CD4-positive, alpha-beta T cell treated with Interleukin-15 for 1 hour (primary cell): ENCODE measurements at regions not wholly inside any gene's neighbourhood (a gene's known extent, or its start where the extent isn't known, plus 50 kb on each side); places are given as distances from the start of the nearest gene placed in this dataset.

Experiments
- DNase-seq: peaks from one replicate; pipeline ENCODE4 v3.0.0-alpha.2; 2020

DNA sequence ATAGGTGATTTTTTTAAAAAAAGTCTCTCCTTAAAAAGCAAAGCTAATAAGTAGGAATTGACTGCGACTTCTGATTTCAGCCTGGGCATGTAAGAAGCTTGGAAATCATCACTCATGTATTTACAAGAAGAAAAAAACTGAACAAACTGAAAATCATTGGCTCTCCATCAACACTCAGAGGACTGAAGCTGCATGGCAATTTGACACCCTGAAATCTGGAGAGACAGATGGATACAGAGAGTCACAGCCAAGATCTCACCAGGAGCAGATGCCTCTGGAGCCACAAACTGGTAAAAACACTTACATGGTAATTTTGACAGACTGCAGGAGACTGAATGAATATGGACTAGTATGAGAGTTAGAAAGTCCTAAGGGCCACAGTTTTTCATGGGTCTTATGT, 191.2 kb upstream of the TCF21 start:
- no peak for DNase-seq

DNA sequence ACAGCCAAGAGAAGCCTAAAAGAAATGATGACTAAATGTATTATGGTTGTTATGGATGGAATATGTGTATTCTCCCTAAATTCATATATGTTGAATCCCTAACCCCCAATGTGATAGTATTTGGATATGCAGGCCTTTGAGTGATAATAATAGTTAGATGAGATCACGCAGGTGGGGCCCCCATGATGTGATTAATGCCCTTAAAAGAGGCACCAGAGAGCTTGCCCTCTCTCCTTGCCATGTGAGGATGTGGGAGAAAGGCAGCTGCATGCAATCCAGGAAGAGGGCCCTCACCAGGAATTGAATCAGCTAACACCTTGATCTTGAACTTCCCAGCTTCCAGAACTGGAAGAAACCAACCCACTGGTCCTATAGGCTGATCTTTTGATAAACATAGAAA, 190.6 kb upstream of the TCF21 start:
- no peak for DNase-seq

DNA sequence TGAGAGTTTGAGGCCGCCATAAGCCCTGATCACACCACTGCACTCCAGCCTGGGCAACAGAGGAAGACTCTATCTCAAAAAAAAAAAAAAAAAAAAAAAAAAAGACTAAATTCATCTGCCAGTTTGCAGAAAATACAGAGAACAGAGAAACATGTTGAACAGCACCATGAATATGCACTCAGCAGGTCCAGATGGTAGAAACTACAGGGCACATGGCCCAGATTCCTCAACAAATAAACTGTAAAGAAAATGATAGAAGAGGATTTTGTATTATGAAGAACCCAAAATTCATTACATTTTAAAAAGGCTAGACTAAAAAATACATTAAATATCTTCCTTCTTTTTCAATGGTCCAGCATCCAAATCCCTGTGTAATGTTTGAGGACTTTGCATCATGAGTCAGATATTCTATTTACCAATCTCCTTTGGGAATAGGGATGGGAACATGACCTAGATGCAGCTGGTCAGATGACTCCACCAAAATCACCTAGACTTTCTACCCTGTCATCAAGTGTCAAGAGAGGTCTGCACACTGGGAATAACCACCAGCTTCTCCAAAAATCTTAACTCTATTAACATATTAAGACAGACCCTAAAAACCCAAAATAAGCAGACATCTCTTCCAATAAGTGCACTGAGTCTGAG, 189.1 kb upstream of the TCF21 start:
- DNase-seq: no peak

DNA sequence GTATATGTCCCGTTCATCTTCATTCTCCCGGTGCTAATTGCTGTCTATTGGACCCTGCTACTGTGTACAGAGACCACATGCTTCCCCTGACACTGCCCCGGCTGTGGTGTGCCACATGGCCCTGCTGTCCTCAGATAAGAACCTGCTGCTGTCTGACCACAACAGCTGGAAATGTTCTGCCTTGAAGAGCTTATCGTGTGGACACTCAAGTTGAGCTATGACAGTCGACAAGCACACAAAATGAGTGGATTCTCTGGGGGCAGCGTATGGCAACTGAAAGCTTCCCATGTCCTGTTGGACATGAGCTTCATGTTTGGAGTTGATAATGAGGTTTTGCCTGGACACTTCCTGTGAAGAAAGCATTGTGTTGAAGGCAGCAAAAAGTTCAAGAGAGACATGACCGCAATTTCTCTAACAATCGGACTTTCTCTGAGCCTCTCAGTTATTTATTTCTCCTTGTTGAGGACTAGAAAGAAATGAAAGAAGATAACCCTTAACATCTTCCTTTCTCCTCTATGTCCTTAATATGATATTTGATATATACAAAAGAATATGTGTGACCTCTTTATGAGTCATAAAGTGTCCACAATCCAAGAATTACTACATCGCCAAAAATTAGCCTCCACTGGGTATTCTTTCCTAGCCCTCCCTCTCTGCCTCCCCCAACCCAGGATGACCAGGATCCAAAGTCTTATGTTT, 187.1 kb upstream of the TCF21 start:
- no peak for DNase-seq

DNA sequence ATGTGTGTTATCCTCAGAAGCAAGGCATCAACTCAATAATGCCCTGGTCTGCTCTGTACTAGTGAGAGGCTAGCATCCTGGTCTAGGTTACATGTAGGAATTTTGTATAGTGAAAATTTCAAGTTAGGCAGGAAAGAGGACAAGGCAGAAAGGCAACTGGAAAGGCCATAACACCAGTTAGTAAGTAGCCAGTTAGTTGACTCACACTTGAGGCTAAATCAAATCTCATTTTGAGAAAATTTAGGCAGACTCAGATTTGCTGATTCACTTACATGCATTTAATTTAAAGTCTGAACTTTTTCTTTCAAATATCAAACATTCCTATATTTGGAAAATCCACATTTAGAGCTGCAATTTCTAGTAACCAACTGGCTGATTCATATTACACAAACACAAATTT, 184.5 kb upstream of the TCF21 start:
- DNase-seq: no peak

DNA sequence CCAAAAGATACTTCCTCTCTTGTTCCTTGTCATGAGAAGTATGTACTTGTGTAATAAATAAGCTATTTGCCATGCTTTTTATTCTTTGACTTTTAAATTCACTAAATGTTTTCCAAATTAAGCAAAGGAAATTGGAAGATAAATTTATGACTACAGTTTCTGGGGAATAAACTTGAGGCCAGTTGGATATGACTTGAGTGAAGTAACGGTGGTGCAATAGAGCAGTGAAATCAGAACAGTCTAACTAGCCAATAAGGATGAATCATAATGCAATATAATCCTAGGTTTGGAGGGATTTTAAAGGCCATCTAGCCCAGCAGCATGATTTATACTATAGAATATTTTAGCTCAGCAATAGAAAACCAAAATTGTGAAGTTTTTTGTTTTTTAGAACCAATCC, 183.8 kb upstream of the TCF21 start:
- no peak for DNase-seq

- no peak for DNase-seq
Measured at GRCh38 chr6:133705731-133706130, 183.2 kb upstream of the TCF21 start.

GRCh38 chr6:133707456-133707855, 181.5 kb upstream of the TCF21 start:
- no peak for DNase-seq

GRCh38 chr6:133710826-133711225, 178.1 kb upstream of the TCF21 start:
- DNase-seq: no peak

DNA sequence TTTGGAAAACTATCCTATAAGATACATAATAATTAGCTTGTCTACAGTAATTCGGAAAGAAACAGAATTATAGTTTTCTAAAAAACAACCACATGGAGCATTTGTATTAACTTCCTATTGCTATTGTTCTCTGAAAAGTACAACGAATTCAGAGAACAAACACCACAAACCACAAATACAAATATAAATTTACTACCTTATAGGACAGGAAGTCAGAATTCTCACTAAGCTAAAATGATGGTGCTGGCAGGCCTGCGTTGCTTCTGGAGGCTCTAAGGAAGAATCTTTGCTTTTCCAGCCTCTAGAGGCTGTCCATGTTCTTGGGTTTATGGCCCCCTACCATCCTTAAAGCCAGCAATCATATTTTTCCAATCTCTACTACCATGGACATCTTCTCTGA, 173.6 kb upstream of the TCF21 start:
- DNase-seq: no peak

GRCh38 chr6:133724726-133725125, 164.2 kb upstream of the TCF21 start:
- DNase-seq: no peak

DNA sequence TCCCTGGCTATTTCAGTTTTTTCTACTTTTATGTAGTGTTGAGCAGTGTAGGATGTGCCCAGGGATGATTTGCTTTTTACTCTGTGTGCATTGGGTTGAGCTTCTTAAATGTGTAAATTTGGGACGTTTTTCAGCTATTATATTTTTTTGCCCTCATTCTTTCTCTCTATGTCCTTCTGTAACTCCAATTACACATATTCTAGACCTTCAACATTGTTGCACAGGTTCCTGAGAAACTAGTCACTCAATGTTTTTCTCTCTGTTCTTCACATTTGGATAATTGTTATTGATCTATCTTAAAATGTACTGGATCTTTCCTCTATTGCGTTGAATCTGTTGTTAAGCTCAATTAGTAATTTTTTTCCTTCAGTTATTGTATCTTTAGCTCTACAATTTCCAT, 162.7 kb upstream of the TCF21 start:
- no peak for DNase-seq

DNA sequence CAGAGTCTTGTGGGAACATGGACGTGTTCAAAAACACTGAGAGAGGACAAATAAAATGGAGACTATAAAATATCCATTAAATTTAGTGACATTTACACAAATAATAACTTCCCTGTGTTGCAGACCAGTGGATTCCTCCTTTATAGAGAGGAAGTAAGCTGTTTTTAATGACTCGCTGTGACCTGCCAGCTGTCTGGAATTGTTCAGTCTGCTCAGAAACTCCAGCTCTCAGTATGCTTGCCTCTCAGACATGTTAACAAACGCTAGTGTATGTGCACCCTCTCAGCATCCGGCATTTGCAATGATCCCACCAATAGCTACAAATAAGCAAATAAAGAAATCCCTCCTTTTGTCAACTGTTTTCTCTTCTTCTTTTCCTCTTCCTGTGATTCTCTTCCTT, 158.0 kb upstream of the TCF21 start:
- DNase-seq: no peak

- DNase-seq: no peak
Measured at GRCh38 chr6:133740218-133740617, 148.7 kb upstream of the TCF21 start.

DNA sequence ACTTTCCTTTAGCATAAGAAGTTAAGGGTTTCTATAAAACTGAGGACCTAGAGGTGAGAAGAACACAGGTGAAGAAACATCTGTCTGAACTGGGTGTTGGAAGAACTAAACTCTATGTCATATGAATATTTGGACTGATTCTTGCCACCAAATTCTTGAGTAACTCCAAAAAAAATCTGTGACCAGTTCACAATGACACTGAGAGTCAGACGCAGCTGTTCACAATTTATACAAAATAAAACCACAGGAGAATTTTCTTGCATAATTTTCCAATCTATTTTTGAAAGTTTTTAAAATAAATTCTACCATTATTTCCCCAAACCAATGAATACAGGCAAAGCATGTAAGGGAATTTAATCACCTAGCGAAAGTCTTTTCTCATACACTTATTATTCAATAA, 148.1 kb upstream of the TCF21 start:
- no peak for DNase-seq

- no peak for DNase-seq
Measured at GRCh38 chr6:133741375-133741861, 147.5 kb upstream of the TCF21 start.

DNA sequence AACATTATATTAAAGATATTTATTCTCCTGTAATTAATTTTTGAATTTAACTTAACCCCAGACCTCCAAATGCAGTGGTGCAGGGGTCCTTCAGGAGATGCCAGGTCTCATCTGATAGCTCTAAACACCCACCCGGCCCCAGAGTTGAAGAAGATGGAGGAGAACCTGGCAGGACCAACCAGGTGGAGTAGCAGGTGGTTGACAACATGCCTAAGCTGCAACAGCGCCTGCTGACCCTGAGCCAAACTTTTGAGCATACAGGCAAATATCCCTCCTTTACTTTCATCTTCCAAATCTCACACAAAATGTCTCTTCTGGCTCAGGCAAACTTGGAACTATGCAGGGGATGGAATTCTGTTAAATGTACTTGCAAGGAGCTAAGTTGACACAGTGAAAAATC, 145.3 kb upstream of the TCF21 start:
- DNase-seq: no peak

DNA sequence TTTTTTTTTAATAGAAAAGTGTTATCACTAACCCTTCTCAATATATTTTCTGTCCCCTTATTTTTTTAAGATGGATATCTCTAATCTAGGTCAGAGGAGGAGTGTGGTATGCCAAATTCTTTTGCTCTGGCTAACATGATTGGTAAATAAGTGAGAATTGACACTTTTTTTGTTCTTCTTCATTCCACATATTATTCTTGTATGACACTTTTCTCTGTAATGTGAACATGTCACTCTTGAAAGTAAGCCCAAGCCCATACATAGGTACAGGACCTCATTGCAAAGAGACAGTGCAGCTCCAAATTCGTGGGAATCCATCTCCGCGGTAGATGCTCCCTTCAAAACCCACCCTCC, 142.5 kb upstream of the TCF21 start:
- no peak for DNase-seq

DNA sequence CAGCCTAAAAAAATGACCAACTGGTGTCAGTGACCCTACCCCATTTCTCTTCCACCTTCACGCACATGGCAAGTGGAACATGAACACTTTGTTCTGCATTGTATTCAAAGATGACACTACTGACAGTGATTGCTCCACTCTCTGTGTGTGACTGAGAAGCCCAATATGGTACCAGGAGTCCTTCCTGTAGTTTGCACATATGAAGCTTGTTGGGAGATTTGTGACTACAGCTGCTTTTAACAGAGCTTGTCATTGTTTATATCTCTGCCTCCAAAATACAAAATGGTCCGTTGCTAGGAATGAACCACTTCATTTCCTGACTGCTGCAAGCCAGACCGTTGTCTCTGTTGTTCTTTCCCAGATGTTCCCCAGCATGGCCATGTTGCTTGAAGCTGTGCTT, 140.3 kb upstream of the TCF21 start:
- DNase-seq: no peak

DNA sequence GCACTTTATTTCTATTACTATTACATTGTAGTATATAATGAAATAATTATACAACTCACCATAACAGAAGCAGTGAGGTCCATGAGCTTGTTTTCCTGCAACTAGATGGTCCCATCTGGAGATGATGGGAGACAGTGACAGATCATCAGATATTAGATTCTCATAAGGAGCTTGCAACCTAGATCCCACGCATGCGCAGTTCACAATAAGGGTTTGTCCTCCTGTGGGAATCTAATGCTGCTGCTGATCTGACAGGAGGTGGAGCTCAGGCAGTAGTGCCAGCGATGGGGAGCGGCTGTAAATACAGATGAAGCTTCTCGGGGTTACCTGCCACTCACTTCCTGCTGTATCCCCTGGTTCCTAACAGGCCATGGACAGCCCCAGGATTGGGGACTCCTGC, 139.5 kb upstream of the TCF21 start:
- DNase-seq: no peak

DNA sequence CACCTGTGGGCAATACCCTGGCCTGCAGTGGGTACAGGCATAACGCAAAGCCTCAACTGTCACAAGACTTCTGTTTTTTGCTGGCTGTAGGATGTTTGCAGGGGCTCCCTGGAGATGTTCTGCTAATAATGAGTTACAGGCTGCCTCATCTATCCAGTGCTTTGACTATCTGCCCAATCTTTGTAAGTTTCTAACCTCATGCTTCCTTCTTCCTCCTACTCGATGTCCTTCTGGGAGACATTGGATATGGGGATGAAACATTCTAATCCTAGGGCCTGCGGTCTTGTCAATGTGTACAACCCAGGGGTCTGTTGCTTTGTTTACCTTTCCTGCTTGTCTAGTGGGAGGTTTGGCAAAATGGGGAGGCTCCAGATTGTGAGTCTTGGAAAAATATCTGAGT, 136.8 kb upstream of the TCF21 start:
- DNase-seq: no peak

GRCh38 chr6:133753756-133754155, 135.2 kb upstream of the TCF21 start:
- DNase-seq: no peak

DNA sequence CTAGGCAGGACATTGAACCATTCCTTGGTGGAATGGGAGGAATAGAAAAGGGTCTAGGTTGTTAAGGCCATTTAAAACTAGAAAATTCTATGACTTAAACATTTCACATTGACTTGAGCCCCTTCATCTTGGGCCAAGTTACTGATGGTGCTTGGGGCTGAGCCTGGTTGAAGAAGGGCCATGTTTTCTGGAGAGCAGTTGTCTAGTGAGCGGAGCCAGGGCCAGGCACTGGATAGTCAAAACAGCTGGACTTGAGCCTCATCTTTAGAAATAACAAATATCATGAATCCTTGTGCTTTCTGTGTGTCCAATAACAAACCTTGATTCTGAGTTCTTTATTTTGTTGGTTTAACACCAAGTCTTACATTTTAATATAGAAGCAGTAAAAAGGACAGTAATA, 134.6 kb upstream of the TCF21 start:
- no peak for DNase-seq

DNA sequence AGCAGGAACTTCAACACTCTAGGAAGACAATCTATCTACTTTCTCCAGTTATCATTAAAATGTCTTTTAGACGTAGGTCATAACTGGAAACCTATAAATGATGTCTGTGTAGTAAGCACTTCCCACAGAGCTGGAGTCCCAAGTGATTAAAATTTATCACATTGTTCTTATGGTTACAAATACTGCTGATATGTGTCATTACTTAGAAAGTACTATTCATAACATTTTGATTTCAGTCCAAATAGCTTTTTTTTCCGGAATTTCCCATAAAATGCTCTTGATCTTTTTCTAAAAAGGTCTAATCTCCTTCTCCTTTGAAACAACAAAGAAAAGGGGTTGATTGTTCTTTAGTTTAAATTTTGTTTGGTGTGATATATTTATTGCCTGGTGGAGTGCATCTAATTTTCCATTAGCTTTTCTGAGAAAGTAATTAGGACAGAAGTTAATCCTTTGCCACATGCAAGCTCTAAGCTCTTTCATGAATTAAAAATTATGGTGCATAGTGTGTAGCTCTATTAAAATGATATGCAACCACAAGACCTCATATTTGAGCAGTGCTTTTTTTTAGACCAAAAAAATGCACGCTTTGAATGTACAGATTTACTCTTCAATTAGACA, 132.7 kb upstream of the TCF21 start:
- DNase-seq: no peak

DNA sequence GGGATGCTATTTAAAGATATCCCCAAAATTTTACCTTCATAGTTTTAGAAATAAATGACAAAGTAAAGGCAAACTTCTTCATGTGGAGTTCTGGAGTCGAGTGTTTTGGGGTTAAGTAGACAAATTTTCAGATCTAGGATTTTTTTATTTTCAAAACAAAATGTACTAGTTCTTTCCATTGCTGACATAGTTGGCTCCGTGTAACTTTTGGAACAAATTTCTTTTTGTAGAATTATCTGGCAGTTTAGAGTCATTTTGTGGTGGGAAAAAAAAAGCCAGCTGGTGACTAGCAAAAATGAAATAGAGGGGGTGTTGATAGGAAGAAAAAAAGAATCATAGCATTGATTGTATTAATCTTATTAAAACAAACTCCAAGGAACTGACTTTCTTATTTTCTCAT, 131.6 kb upstream of the TCF21 start:
- DNase-seq: no peak
